NCI-H1105 treated with DMSO at 0.1 percent for 48 hours (cell line): ENCODE measurements at regions not wholly inside any gene's neighbourhood (a gene's known extent, or its start where the extent isn't known, plus 50 kb on each side); places are given as distances from the start of the nearest gene placed in this dataset.

Experiments
- DNase-seq: peaks from one replicate; lab custom pipeline; 2025; lab: John Stamatoyannopoulos, UW

GRCh38 chr5:141747152-141748141, 65.4 kb upstream of the ARAP3 start:
- DNase-seq, result peak; percentile 82

GRCh38 chr5:141746395-141746794, 64.4 kb upstream of the ARAP3 start:
- no peak for DNase-seq

GRCh38 chr5:141745390-141745789, 63.4 kb upstream of the ARAP3 start:
- no peak for DNase-seq

GRCh38 chr5:141743866-141744272, 61.8 kb upstream of the ARAP3 start:
- peak; percentile 25 for DNase-seq

DNA sequence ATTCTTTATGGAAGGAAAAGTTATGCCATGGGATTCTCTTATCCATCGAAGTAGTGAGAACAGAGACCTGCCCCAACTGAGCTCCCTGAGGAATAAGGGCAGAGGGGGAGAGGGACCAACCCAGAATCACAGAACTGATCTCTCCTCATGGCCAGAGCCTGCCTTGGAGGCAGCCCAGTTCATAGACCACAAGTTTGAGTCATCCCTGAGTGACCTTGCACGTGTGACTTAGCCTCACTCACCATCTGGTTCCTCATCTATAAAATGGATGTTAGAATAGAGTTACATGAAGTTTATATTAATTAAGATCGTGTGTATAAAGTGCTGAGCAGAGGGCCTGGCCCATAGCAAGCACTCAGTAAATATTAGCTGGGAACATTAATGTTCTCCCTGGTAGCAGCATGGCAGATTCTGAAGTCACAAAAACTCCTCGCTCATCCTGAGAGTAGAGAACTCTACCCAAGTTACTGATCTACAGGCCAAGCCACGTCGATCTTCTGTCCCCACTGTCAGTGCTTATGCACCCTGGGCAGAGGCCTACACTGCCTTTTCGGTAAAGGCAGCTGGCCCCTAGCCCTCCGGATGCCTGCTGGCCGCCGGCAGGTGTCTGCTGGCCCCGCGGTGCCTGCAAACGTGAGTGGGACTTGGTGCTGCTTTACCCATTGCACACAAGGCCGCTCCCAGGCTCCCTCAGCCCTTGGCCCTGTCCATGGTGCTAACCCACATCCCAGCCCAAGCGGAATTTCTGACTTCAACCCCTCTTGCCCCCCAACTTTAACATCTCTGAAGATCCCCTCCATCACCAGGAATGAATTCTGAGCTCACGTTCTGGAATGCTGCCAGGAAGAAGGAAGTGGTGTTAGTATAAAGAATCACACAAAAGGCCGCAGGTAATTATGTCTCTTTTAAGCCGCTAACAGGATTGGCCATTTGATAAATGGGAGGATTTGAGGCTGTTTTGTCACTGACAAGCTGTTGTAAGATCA, 61.1 kb upstream of the ARAP3 start:
- peak; percentile 41 for DNase-seq

DNA sequence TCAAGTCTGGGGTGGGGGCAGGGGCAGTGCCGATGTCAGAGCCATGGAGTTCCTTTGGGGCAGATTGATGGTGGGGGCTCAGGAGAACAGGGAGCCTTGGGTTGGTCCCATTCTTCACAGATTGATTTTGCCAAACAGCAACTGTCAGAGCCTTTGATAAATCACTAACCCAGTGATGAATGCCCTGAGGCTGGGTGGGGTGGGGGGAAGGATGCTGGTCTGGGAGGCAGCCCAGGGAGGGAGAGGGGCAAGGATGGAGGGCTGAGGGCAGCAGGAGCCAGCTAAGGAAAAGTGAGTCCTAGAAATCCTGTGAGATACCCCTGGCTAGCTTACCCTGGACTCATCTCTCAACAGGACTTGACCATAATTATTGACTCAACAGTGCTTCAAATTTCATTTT, 60.1 kb upstream of the ARAP3 start:
- DNase-seq, result no peak

DNA sequence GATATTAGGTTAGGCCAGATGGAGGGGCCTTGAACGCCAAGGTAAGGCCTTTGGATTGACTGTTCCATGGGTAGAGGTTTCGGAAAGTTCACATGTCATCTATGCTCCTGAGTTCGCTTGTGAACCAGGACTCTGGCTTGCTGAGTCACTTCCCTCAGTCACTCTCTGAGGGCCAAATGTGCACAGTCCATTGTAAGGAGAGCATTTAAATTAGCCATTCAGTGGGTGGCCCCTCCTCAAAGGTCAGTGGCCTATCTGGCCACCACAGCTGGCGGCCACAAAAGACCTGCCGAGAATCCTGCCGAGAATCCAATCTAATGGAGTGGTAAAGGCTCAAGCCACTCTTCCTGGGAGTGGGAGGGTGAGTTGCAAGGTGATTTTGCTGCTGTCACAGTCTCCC, 58.9 kb upstream of the ARAP3 start:
- no peak for DNase-seq

DNA sequence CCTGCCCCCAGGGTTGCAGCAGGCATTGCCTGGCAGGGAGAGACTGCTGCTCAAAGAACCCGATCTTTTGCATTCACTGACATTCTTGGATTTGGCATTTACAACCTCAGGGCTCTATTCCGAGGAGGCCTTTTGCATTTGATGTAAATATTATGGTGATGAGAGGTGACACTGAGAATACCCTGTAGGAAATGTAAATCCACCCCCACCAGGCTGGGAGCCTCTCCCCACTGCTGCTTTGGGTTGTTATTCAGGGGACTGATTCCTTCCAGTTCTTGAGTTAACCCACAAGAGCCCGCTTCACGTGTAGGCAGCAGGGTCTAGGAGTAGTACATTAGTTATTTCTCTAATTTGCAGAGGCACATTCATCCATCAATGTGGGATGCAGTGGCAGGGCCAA, 55.5 kb upstream of the ARAP3 start:
- no peak for DNase-seq

- no peak for DNase-seq
These were observed 53.8 kb upstream of the ARAP3 start for GRCh38 chr5:141735823-141736222.

GRCh38 chr5:141734501-141735229, 52.6 kb upstream of the ARAP3 start:
- DNase-seq, result peak; percentile 7

DNA sequence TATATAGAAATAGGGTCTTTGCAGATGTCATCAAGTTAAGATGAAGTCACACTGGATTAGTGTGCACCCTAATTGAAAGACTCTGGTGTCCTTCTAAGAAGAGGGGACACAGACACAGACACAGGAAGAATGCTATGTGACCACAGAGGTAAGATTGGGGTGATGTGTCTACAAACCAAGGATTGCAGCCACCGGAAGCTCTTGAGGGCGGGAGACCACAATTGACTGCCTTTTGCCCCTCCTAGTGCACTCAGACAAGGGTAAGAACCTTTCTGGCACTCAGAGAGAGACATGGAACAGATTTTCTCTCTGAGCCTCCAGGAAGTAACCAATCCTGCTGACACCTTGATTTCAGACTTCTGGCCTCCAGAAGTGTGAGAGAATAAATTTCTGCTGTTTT, 51.2 kb upstream of the ARAP3 start:
- no peak for DNase-seq

GRCh38 chr5:141732417-141732816, 50.4 kb upstream of the ARAP3 start:
- DNase-seq, result peak; percentile 4
